ENCODE measurements at regions not wholly inside any gene's neighbourhood (a gene's known extent, or its start where the extent isn't known, plus 50 kb on each side); places are given as distances from the start of the nearest gene placed in this dataset.
A peak's percentile ranks its signal among the peaks of the same experiment; 100 is the strongest.

DNA sequence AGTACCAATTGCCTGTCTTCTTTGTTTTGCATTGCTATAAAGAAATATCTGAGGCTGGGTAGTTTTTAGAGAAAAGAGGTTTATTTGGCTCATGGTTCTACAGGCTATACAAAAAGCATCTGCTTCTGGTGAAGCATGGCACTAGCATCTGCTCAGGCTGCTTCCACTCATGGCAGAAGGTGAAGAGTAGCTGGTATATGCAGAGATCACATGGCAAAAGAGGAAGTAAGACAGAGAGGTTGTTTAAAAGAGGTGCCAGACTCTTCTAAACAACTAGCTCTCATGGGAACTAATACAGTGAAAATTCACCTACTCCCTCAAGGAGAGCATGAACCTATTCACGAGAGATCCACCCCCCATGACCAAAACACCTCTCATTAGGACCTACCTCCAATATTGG lies 56.7 kb upstream of the GUCA2B start:
- Mint-ChIP-seq H3K27me3 (ENCODE audit: insufficient read depth, unreplicated experiment) (peaks cover 47% of the 10 kb centered on the region), H3K36me3 (ENCODE audit: insufficient read depth, unreplicated experiment) (no peaks in the 10 kb centered on the region), H3K27ac (ENCODE audit: low read depth, unreplicated experiment) (no peak overlapping the region), H3K4me3 (ENCODE audit: unreplicated experiment) (no peak overlapping the region), H3K4me1 (ENCODE audit: insufficient read depth, unreplicated experiment) (no peaks in the 10 kb centered on the region), H3K9me3 (ENCODE audit: unreplicated experiment) (peaks cover 25% of the 10 kb centered on the region)
- POLR2A ChIA-PET = no interaction called here
- intact Hi-C loops (cut with micrococcal nuclease) = no loop called here
- BruUV-seq (replicated peaks) = no TSS peak
- CTCF ChIA-PET = no interaction called here
- TF ChIP-seq, protein P1, sequence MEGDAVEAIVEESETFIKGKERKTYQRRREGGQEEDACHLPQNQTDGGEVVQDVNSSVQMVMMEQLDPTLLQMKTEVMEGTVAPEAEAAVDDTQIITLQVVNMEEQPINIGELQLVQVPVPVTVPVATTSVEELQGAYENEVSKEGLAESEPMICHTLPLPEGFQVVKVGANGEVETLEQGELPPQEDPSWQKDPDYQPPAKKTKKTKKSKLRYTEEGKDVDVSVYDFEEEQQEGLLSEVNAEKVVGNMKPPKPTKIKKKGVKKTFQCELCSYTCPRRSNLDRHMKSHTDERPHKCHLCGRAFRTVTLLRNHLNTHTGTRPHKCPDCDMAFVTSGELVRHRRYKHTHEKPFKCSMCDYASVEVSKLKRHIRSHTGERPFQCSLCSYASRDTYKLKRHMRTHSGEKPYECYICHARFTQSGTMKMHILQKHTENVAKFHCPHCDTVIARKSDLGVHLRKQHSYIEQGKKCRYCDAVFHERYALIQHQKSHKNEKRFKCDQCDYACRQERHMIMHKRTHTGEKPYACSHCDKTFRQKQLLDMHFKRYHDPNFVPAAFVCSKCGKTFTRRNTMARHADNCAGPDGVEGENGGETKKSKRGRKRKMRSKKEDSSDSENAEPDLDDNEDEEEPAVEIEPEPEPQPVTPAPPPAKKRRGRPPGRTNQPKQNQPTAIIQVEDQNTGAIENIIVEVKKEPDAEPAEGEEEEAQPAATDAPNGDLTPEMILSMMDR (IDR thresholded peaks at IDR 0.05; ENCODE audit: unreplicated experiment) = no peak
- DNase-seq (ENCODE audit: unreplicated experiment) = no peak

- no peaks in the 10 kb centered on the region for H3K36me3 Mint-ChIP-seq (ENCODE audit: insufficient read depth, unreplicated experiment)
- intact Hi-C loops (cut with micrococcal nuclease) = no loop called here
- POLR2A ChIA-PET = no interaction called here
- TF ChIP-seq, protein P1 (IDR thresholded peaks at IDR 0.05; ENCODE audit: unreplicated experiment) = no peak
- H3K27me3 Mint-ChIP-seq (ENCODE audit: insufficient read depth, unreplicated experiment) = peaks cover 56% of the 10 kb centered on the region
- H3K4me3 Mint-ChIP-seq (ENCODE audit: unreplicated experiment) = no peak overlapping the region
- H3K9me3 Mint-ChIP-seq (ENCODE audit: unreplicated experiment) = peaks cover 12% of the 10 kb centered on the region
- CTCF ChIA-PET = interaction anchor here (0.5 kb wide), 1 partner anchor 628 kb away, joined by 3 read pairs; no protein-coding TSS in a partner anchor
- H3K4me1 Mint-ChIP-seq (ENCODE audit: insufficient read depth, unreplicated experiment) = no peaks in the 10 kb centered on the region
- no peak for DNase-seq (ENCODE audit: unreplicated experiment)
- no TSS peak for BruUV-seq (replicated peaks)
- H3K27ac Mint-ChIP-seq (ENCODE audit: low read depth, unreplicated experiment) = no peak overlapping the region
Measured at GRCh38 chr1:42089246-42089645, 64.0 kb upstream of the GUCA2B start.

- intact Hi-C loops (cut with micrococcal nuclease) = no loop called here
- no peaks in the 10 kb centered on the region for H3K4me1 Mint-ChIP-seq (ENCODE audit: insufficient read depth, unreplicated experiment)
- no peaks in the 10 kb centered on the region for H3K36me3 Mint-ChIP-seq (ENCODE audit: insufficient read depth, unreplicated experiment)
Measured at GRCh38 chr1:42086146-42086545, 67.1 kb upstream of the GUCA2B start.

DNA sequence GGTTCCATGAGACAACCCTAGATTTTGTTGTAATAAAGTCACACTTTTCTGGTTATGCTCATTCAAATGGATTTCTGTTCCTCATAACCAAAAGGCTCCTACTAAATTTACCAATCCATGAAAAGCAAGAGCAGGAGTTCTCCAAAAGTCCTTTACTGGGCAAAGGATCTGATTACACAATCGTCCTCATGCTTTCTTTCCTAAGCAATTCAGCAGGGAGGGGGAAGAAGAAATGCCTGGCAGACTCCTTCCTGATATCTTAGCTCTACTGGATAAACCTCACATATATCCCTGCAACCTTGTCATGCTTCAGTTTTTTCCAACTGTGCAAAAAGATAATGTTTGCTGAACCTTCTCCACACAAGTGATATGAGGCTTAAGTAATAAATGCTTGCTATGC lies 67.6 kb upstream of the GUCA2B start:
- ChIA-PET POLR2A (interaction anchor here (1.2 kb wide), 1 partner anchor 24 kb away, joined by 3 read pairs; no protein-coding TSS in a partner anchor), CTCF (interaction anchor here (0.6 kb wide), 1 partner anchor 14 kb away, joined by 3 read pairs; no protein-coding TSS in a partner anchor)
- no peaks in the 10 kb centered on the region for H3K4me1 Mint-ChIP-seq (ENCODE audit: insufficient read depth, unreplicated experiment)
- intact Hi-C loops (cut with micrococcal nuclease) = no loop called here
- H3K9me3 Mint-ChIP-seq (ENCODE audit: unreplicated experiment) = peaks cover 5% of the 10 kb centered on the region
- TF ChIP-seq, protein P1 (IDR thresholded peaks at IDR 0.05; ENCODE audit: unreplicated experiment) = no peak
- no TSS peak for BruUV-seq (replicated peaks)
- no peak overlapping the region for H3K27ac Mint-ChIP-seq (ENCODE audit: low read depth, unreplicated experiment)
- DNase-seq (ENCODE audit: unreplicated experiment) = peak; percentile 6
- no peaks in the 10 kb centered on the region for H3K36me3 Mint-ChIP-seq (ENCODE audit: insufficient read depth, unreplicated experiment)
- H3K4me3 Mint-ChIP-seq (ENCODE audit: unreplicated experiment) = no peak overlapping the region
- H3K27me3 Mint-ChIP-seq (ENCODE audit: insufficient read depth, unreplicated experiment) = peaks cover 78% of the 10 kb centered on the region

More at GRCh38 chr1:42086146-42086545, 67.1 kb upstream of the GUCA2B start:
- BruUV-seq (replicated peaks) = no TSS peak
- Mint-ChIP-seq H3K4me3 (ENCODE audit: unreplicated experiment) (no peak overlapping the region), H3K9me3 (ENCODE audit: unreplicated experiment) (peaks cover 5% of the 10 kb centered on the region), H3K27me3 (ENCODE audit: insufficient read depth, unreplicated experiment) (peaks cover 72% of the 10 kb centered on the region), H3K27ac (ENCODE audit: low read depth, unreplicated experiment) (no peak overlapping the region)
- CTCF ChIA-PET = interaction anchor here (0.6 kb wide), 2 partner anchors 15 to 645 kb away, joined by 3 read pairs; no protein-coding TSS in a partner anchor
- TF ChIP-seq, protein P1 (IDR thresholded peaks at IDR 0.05; ENCODE audit: unreplicated experiment) = no peak
- DNase-seq (ENCODE audit: unreplicated experiment) = no peak
- POLR2A ChIA-PET = interaction anchor here (0.6 to 1.2 kb wide), 2 partner anchors 24 to 251 kb away, joined by 3 read pairs; no protein-coding TSS in a partner anchor

Measured in MCF 10A (cell line).